GM23338 (cell line): ENCODE measurements at regions not wholly inside any gene's neighbourhood (a gene's known extent, or its start where the extent isn't known, plus 50 kb on each side); places are given as distances from the start of the nearest gene placed in this dataset.

Source experiments
- ATAC-seq: fragments of 200-7000 bp; cut with Tn5 transposase; 3 replicates; pipeline ENCODE4 v1.9.1; 2020
- DNase-seq: peaks from one replicate; pipeline ENCODE4 v3.0.0-alpha.2; 2015; ENCODE audit warnings: low spot score
- H2AFZ ChIP-seq: fragments of 200-600 bp; sonication (generic); 2 replicates; pipeline ENCODE4 v1.8.0; 2016; ENCODE audit warnings: antibody characterized with exemption, mild to moderate bottlenecking, moderate library complexity
- H3F3A ChIP-seq: fragments of 200-600 bp; sonication (generic); replicated peaks from 2 replicates; pipeline ENCODE4 v1.8.0; 2017; ENCODE audit warnings: antibody characterized with exemption, mixed run types, low read depth
- H3K27ac ChIP-seq: fragments of 200-600 bp; sonication (generic); 2 replicates; pipeline ENCODE4 v1.6.1; 2016; ENCODE audit warnings: low read depth
- H3K27me3 ChIP-seq: fragments of 200-600 bp; sonication (generic); 2 replicates; pipeline ENCODE4 v1.8.0; 2016; ENCODE audit warnings: mild to moderate bottlenecking, mixed run types, moderate library complexity; ENCODE audit not compliant: insufficient read depth
- H3K36me3 ChIP-seq: fragments of 200-600 bp; sonication (generic); 2 replicates; pipeline ENCODE4 v1.8.0; 2016; ENCODE audit warnings: mild to moderate bottlenecking; ENCODE audit not compliant: insufficient read depth
- H3K4me1 ChIP-seq: fragments of 200-600 bp; sonication (generic); 2 replicates; pipeline ENCODE4 v1.8.0; 2016; ENCODE audit warnings: mild to moderate bottlenecking, moderate library complexity; ENCODE audit not compliant: insufficient read depth
- H3K4me2 ChIP-seq: fragments of 200-600 bp; sonication (generic); 2 replicates; pipeline ENCODE4 v1.7.1; 2017; ENCODE audit warnings: mixed run types
- H3K4me3 ChIP-seq: fragments of 200-600 bp; sonication (generic); 2 replicates; pipeline ENCODE4 v1.6.1; 2016; ENCODE audit warnings: mixed run types
- H3K79me2 ChIP-seq: fragments of 200-600 bp; sonication (generic); replicated peaks from 2 replicates; pipeline ENCODE4 v1.8.0; 2017; ENCODE audit warnings: mild to moderate bottlenecking; ENCODE audit not compliant: insufficient read depth
- H3K9me2 ChIP-seq: fragments of 200-600 bp; sonication (generic); 2 replicates; pipeline ENCODE4 v1.8.0; 2017; ENCODE audit not compliant: insufficient read depth
- H4K20me1 ChIP-seq: fragments of 200-600 bp; sonication (generic); replicated peaks from 2 replicates; pipeline ENCODE4 v1.8.0; 2017; ENCODE audit warnings: mild to moderate bottlenecking; ENCODE audit not compliant: insufficient read depth
- H3K27ac Mint-ChIP-seq: 2 replicates; pipeline ENCODE4 v1.8.0; 2020; ENCODE audit warnings: inconsistent platforms, mild to moderate bottlenecking, moderate library complexity, mixed read lengths
- H3K27me3 Mint-ChIP-seq: 3 replicates; pipeline ENCODE4 v1.8.0; 2022; ENCODE audit warnings: low read depth, mild to moderate bottlenecking, moderate library complexity, mixed read lengths, inconsistent platforms; ENCODE audit not compliant: insufficient read depth, poor library complexity
- H3K36me3 Mint-ChIP-seq: 3 replicates; pipeline ENCODE4 v1.8.0; 2021; ENCODE audit warnings: low read depth, mild to moderate bottlenecking, inconsistent platforms, moderate library complexity, mixed read lengths
- H3K4me1 Mint-ChIP-seq: 3 replicates; pipeline ENCODE4 v1.8.0; 2020; ENCODE audit warnings: mild to moderate bottlenecking, inconsistent platforms, mixed read lengths
- H3K4me3 Mint-ChIP-seq: 3 replicates; pipeline ENCODE4 v1.8.0; 2021; ENCODE audit warnings: moderate library complexity, mild to moderate bottlenecking, inconsistent platforms, mixed read lengths
- H3K9me3 Mint-ChIP-seq: 3 replicates; pipeline ENCODE4 v1.8.0; 2020; ENCODE audit warnings: moderate library complexity, mild to moderate bottlenecking, inconsistent platforms, mixed read lengths
- CREB1 ChIP-seq: fragments of 250-450 bp; sonication (Bioruptor Pico); IDR thresholded peaks from 2 replicates; pipeline ENCODE4 v1.5.0; 2020; ENCODE audit warnings: low read depth, mild to moderate bottlenecking, moderate library complexity
- EZH2 ChIP-seq: fragments of 200-600 bp; sonication (generic); IDR thresholded peaks from one replicate; pipeline ENCODE4 v1.8.0; 2017; ENCODE audit warnings: antibody characterized with exemption, mild to moderate bottlenecking, low read depth; ENCODE audit not compliant: unreplicated experiment
- EZH2phosphoT487 ChIP-seq: fragments of 200-600 bp; sonication (generic); IDR thresholded peaks from one replicate; pipeline ENCODE4 v1.8.1; 2018; ENCODE audit warnings: antibody characterized with exemption; ENCODE audit not compliant: unreplicated experiment
- JUNB ChIP-seq: IDR thresholded peaks from one replicate; pipeline ENCODE4 v1.6.1; 2016; ENCODE audit warnings: antibody characterized with exemption; ENCODE audit not compliant: unreplicated experiment
- NANOG ChIP-seq: IDR thresholded peaks from 2 replicates; pipeline ENCODE4 v1.6.1; 2016; ENCODE audit warnings: antibody characterized with exemption, borderline replicate concordance
- POLR2AphosphoS5 ChIP-seq: IDR thresholded peaks from 2 replicates; pipeline ENCODE4 v1.6.1; 2016; ENCODE audit warnings: antibody characterized with exemption, low read depth
- STAT1 ChIP-seq: IDR thresholded peaks from one replicate; pipeline ENCODE4 v1.6.1; 2016; ENCODE audit warnings: antibody characterized with exemption; ENCODE audit not compliant: unreplicated experiment
- ZNF114 ChIP-seq: fragments of 250-450 bp; sonication (Bioruptor Pico); IDR thresholded peaks from 2 replicates; pipeline ENCODE4 v1.5.0; 2020; ENCODE audit warnings: mild to moderate bottlenecking, moderate library complexity
- ZNF331 ChIP-seq: fragments of 250-450 bp; sonication (Bioruptor Pico); IDR thresholded peaks from 2 replicates; pipeline ENCODE4 v1.5.0; 2020; ENCODE audit warnings: low read depth, mild to moderate bottlenecking, moderate library complexity
- TF ChIP-seq, protein P1 (sequence below): fragments of 250-450 bp; sonication (Bioruptor Pico); IDR thresholded peaks from 2 replicates; pipeline ENCODE4 v1.5.0; 2020; ENCODE audit warnings: mild to moderate bottlenecking, moderate library complexity
- TF ChIP-seq, protein P2 (sequence below), 2 experiments: fragments of 200-600 bp in 1 of 2; sonication (generic) in 1 of 2; conservative IDR thresholded peaks; 2 replicates each; pipeline versions ENCODE4 v1.5.1 to v1.6.1; 2016 to 2017; ENCODE audit warnings: antibody characterized with exemption in 2 of 2, low read depth in 2 of 2, mild to moderate bottlenecking in 2 of 2, moderate library complexity in 1 of 2
- TF ChIP-seq, protein P3 (sequence below): IDR thresholded peaks from one replicate; pipeline ENCODE4 v1.6.1; 2018; ENCODE audit warnings: antibody characterized with exemption; ENCODE audit not compliant: unreplicated experiment
- TF ChIP-seq, protein P4 (sequence below): IDR thresholded peaks from 2 replicates; pipeline ENCODE4 v1.6.1; 2016; ENCODE audit warnings: antibody characterized with exemption

DNA sequence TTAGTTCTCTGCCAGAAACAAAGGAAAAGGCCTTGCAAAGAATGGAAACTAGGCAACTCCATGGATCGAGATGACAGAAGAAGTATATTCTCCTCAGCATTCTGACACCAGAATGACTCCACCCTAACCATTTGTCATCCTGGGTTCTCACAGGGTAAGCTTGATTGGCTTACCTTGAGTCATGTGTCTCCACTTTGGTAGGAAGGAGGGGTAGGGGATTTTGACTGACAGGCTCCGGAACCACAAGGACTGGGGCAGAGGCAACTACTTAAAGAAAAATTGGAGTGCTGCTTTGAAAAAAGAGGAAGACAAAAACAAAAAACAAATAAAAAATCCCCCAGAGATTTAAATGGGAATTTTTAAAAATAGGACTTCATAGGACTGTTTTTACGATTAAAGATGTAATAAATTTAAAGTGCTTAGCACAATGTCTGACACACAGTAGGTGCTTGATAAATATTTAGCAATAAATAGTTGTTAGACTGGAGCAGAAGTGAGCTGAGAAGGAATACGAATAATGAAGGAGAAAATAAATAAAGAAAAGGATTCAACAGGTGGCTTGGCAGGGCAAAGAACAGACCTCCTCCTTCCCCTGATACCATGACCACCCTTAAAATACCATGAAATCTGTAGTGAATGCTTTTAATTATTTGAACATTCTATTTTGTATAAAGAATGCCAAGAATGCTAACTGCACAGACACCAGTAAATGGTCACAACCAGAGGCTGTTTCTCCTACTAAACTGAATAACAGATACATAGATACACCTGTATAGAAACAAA, 230.2 kb downstream of the CDCA7 start:
- H3K4me2 ChIP-seq: no peak overlapping the region
- H3K36me3 ChIP-seq: no peaks in the 10 kb centered on the region
- no peak for TF ChIP-seq STAT1
- no peak for TF ChIP-seq ZNF114 (CRISPR knock-in tag)
- TF ChIP-seq POLR2AphosphoS5: no peak
- TF ChIP-seq CREB1 (CRISPR knock-in tag): no peak
- TF ChIP-seq, protein P1, sequence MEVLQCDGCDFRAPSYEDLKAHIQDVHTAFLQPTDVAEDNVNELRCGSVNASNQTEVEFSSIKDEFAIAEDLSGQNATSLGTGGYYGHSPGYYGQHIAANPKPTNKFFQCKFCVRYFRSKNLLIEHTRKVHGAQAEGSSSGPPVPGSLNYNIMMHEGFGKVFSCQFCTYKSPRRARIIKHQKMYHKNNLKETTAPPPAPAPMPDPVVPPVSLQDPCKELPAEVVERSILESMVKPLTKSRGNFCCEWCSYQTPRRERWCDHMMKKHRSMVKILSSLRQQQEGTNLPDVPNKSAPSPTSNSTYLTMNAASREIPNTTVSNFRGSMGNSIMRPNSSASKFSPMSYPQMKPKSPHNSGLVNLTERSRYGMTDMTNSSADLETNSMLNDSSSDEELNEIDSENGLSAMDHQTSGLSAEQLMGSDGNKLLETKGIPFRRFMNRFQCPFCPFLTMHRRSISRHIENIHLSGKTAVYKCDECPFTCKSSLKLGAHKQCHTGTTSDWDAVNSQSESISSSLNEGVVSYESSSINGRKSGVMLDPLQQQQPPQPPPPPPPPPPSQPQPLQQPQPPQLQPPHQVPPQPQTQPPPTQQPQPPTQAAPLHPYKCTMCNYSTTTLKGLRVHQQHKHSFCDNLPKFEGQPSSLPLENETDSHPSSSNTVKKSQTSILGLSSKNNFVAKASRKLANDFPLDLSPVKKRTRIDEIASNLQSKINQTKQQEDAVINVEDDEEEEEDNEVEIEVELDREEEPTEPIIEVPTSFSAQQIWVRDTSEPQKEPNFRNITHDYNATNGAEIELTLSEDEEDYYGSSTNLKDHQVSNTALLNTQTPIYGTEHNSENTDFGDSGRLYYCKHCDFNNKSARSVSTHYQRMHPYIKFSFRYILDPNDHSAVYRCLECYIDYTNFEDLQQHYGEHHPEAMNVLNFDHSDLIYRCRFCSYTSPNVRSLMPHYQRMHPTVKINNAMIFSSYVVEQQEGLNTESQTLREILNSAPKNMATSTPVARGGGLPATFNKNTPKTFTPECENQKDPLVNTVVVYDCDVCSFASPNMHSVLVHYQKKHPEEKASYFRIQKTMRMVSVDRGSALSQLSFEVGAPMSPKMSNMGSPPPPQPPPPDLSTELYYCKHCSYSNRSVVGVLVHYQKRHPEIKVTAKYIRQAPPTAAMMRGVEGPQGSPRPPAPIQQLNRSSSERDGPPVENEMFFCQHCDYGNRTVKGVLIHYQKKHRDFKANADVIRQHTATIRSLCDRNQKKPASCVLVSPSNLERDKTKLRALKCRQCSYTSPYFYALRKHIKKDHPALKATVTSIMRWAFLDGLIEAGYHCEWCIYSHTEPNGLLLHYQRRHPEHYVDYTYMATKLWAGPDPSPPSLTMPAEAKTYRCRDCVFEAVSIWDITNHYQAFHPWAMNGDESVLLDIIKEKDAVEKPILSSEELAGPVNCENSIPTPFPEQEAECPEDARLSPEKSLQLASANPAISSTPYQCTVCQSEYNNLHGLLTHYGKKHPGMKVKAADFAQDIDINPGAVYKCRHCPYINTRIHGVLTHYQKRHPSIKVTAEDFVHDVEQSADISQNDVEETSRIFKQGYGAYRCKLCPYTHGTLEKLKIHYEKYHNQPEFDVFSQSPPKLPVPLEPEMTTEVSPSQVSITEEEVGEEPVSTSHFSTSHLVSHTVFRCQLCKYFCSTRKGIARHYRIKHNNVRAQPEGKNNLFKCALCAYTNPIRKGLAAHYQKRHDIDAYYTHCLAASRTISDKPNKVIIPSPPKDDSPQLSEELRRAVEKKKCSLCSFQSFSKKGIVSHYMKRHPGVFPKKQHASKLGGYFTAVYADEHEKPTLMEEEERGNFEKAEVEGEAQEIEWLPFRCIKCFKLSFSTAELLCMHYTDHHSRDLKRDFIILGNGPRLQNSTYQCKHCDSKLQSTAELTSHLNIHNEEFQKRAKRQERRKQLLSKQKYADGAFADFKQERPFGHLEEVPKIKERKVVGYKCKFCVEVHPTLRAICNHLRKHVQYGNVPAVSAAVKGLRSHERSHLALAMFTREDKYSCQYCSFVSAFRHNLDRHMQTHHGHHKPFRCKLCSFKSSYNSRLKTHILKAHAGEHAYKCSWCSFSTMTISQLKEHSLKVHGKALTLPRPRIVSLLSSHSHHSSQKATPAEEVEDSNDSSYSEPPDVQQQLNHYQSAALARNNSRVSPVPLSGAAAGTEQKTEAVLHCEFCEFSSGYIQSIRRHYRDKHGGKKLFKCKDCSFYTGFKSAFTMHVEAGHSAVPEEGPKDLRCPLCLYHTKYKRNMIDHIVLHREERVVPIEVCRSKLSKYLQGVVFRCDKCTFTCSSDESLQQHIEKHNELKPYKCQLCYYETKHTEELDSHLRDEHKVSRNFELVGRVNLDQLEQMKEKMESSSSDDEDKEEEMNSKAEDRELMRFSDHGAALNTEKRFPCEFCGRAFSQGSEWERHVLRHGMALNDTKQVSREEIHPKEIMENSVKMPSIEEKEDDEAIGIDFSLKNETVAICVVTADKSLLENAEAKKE (CRISPR knock-in tag): no peak
- TF ChIP-seq, protein P2, sequence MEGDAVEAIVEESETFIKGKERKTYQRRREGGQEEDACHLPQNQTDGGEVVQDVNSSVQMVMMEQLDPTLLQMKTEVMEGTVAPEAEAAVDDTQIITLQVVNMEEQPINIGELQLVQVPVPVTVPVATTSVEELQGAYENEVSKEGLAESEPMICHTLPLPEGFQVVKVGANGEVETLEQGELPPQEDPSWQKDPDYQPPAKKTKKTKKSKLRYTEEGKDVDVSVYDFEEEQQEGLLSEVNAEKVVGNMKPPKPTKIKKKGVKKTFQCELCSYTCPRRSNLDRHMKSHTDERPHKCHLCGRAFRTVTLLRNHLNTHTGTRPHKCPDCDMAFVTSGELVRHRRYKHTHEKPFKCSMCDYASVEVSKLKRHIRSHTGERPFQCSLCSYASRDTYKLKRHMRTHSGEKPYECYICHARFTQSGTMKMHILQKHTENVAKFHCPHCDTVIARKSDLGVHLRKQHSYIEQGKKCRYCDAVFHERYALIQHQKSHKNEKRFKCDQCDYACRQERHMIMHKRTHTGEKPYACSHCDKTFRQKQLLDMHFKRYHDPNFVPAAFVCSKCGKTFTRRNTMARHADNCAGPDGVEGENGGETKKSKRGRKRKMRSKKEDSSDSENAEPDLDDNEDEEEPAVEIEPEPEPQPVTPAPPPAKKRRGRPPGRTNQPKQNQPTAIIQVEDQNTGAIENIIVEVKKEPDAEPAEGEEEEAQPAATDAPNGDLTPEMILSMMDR (conservative IDR thresholded peaks at IDR 0.05; ENCODE audit: low read depth in 2 of 2): no peak
- TF ChIP-seq EZH2phosphoT487: no peak
- TF ChIP-seq, protein P3, sequence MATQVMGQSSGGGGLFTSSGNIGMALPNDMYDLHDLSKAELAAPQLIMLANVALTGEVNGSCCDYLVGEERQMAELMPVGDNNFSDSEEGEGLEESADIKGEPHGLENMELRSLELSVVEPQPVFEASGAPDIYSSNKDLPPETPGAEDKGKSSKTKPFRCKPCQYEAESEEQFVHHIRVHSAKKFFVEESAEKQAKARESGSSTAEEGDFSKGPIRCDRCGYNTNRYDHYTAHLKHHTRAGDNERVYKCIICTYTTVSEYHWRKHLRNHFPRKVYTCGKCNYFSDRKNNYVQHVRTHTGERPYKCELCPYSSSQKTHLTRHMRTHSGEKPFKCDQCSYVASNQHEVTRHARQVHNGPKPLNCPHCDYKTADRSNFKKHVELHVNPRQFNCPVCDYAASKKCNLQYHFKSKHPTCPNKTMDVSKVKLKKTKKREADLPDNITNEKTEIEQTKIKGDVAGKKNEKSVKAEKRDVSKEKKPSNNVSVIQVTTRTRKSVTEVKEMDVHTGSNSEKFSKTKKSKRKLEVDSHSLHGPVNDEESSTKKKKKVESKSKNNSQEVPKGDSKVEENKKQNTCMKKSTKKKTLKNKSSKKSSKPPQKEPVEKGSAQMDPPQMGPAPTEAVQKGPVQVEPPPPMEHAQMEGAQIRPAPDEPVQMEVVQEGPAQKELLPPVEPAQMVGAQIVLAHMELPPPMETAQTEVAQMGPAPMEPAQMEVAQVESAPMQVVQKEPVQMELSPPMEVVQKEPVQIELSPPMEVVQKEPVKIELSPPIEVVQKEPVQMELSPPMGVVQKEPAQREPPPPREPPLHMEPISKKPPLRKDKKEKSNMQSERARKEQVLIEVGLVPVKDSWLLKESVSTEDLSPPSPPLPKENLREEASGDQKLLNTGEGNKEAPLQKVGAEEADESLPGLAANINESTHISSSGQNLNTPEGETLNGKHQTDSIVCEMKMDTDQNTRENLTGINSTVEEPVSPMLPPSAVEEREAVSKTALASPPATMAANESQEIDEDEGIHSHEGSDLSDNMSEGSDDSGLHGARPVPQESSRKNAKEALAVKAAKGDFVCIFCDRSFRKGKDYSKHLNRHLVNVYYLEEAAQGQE: no peak
- TF ChIP-seq NANOG: no peak
- TF ChIP-seq, protein P4, sequence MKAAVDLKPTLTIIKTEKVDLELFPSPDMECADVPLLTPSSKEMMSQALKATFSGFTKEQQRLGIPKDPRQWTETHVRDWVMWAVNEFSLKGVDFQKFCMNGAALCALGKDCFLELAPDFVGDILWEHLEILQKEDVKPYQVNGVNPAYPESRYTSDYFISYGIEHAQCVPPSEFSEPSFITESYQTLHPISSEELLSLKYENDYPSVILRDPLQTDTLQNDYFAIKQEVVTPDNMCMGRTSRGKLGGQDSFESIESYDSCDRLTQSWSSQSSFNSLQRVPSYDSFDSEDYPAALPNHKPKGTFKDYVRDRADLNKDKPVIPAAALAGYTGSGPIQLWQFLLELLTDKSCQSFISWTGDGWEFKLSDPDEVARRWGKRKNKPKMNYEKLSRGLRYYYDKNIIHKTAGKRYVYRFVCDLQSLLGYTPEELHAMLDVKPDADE: no peak
- no peak for TF ChIP-seq ZNF331
- TF ChIP-seq EZH2: no peak
- TF ChIP-seq JUNB: no peak
- no peak for DNase-seq
- no peak for ATAC-seq
- Mint-ChIP-seq H3K36me3 (no peaks in the 10 kb centered on the region), H3K9me3 (no peaks in the 10 kb centered on the region), H3K4me3 (no peak overlapping the region), H3K4me1 (no peaks in the 10 kb centered on the region), H3K27ac (no peak overlapping the region), H3K27me3 (no peaks in the 10 kb centered on the region)
- H3K9me2 ChIP-seq: no peaks in the 10 kb centered on the region
- H3K27me3 ChIP-seq: no peaks in the 10 kb centered on the region
- H3K4me1 ChIP-seq: no peaks in the 10 kb centered on the region
- no peaks in the 10 kb centered on the region; the same call in 1 of the 2 replicates for H3K79me2 ChIP-seq
- H3K27ac ChIP-seq: no peak overlapping the region
- no peak overlapping the region for H3K4me3 ChIP-seq
- H3F3A ChIP-seq: no peaks in the 10 kb centered on the region
- no peaks in the 10 kb centered on the region for H4K20me1 ChIP-seq
- H2AFZ ChIP-seq: no peak overlapping the region
